HG03378 (cell line): ENCODE measurements at regions not wholly inside any gene's neighbourhood (a gene's known extent, or its start where the extent isn't known, plus 50 kb on each side); places are given as distances from the start of the nearest gene placed in this dataset.
"Not testable (repeated sequence)": the region's sequence is repeated elsewhere in the genome, so short reads cannot be mapped to it uniquely, and the experiment has no call there.

Source experiments
- ATAC-seq: cut with Tn5 transposase; IDR thresholded peaks from one replicate; pipeline ENCODE4 v1.9.1; 2021; ENCODE audit warnings: mild to moderate bottlenecking, moderate library complexity; ENCODE audit not compliant: unreplicated experiment

DNA sequence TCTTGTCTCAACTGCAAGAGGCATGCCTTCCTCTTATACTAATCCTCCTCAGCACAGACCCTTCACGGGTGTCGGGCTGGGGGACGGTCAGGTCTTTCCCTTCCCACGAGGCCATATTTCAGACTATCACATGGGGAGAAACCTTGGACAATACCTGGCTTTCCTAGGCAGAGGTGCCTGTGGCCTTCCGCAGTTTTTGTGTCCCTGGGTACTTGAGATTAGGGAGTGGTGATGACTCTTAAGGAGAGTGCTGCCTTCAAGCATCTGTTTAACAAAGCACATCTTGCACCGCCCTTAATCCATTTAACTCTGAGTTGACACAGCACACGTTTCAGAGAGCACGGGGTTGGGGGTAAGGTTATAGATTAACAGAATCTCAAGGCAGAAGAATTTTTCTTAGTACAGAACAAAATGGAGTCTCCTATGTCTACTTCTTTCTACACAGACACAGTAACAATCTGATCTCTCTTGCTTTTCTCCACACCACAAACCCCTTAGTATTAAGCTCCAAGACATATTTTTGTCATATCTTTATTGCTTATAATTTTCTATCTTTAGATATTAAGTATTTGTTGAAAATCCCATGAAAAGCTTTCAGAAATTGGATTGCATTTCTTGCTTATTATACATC is 72.8 kb upstream of the LPCAT1 start:
- not testable (repeated sequence) for ATAC-seq

DNA sequence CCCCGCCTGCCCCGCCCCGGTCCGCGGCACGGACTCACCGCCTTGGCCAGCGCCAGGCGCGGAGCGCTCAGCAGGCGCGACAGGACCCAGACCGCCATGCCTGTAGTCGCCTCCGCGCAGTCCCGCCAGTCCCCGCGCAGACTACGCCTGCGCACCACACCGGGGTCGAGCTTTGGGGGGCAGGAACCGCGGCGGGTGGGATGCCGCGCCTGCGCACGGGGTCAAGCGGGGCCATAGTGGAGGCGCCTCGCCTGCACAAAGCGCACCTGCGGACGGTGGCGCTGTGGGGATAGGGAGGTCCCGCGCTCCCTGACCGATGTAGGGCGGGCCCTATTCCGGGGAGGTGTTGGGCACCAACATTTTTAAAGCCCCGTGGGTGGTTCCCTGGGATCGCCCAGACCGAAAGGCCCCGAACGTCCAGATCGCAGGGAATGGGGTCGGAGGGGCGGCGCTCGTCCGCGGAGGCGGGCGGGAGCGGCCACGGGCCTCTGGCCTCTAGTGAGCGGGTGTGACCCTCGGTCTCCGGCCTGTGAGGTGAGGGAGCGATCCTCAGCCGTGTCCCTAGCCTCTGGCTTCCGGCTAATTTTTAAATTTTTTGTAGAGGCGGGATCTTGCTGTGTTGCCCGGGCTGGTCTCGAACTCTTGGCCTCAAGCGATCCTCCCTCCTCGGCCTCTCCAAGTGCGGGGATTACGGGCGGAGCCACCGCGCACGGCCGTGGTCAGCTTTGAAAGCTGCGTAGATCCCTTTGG is 70.8 kb upstream of the LPCAT1 start:
- ATAC-seq: peak; percentile 80

DNA sequence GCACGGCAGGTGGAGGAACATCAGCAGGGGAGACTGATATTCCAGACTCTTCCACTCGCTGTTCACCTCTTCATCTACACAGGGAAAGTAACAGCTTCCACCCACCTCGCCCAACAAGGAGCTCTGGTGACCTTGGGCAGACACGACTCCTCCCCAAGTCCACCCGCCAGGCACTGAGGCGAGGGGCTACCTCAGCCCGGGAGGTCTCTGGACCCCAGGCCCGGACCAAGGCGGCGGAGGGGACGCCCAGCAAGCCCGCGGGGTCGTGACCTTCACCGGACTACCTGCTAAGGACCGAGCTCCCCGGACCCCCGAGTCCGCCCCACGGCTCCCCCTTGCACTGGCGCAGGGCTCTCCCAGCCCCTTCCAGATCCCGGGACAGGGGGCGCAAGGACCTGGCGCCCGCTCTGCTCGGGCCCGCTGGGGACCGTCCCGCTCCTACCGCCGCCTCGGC is 70.2 kb upstream of the LPCAT1 start:
- no peak for ATAC-seq

DNA sequence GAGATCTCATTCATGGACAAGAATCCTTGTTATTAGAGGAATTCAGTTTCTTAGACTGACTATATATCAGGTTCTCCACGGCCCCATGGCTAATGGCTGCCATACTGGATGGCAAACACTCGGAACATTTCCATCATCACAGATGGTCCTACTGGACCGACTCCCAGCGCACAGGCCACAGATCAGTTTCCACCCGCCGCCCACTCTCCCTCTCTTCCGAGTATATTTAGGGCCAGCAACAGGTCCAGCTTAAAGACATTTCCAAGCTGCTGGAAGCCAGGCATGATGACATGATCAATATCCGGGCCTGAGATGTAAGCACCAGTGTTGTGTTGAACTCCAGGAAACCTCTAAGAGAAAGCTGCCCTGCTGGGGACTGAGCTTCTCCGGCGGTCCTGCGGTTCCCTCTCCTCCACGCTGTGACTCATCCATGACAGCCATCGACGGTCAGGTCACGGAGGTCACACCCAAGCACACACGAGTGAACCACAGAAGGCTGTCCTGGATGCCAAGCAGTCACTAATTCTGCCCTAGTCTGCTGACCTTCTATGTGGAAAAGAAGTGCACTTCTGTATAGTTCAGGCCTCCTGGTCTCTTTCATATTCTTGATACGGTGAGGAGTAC is 64.4 kb upstream of the LPCAT1 start:
- not testable (repeated sequence) for ATAC-seq

DNA sequence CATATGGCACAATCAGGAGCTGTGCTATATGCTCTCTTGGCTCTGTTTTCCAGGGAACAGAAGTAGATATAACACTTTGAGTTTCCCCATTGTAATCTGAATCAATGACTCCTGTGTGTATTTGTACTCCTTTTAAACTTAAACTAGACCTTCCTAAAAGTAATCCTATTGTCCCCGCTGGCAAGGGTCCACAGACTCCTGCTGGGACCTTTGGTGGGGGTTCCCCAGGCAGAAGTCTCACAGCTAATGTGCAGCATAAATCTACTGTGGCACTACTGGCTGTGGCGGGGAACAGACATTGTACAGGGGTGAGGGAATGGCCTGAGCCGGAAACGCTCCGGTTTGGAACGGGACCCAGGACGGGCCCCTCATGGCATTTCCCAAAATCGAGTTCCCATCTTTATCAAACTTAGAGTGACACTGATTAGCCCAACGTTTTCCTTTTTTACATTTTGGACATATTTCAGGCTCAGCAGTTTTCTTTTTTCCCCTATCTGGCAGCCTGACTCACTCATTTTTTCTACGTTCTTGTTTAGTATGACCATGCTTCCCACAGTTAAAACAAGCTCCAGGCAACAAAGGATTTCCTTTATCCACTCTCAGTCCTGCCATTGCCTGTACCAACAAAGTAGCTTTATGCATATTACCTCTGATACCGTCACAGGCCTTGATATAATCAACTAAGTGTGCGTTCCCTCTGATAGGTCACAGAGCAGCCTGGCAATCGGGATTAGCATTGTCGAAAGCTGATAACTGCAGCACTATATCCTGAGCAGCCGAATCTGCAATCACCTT is 59.5 kb upstream of the LPCAT1 start:
- not testable (repeated sequence) for ATAC-seq

DNA sequence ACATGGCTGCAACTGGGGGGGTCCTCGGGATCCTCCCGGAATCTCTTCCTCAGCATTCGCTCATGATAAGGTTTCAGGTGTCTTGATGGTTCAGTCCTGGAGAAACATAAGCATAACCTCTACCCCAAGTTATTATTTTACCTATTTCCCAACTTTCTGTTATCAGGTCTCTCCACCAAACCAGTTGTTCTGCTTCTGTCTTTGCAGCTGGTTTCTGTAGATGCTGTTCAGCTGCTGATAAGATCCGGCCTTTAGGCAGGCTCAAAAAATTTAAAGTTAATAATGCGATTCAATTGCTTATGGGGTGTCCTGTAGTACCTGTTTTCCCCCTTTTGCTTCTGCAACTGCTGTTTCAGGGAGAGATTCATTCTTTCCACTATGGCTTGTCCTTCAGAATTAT is 55.6 kb upstream of the LPCAT1 start:
- ATAC-seq: not testable (repeated sequence)

DNA sequence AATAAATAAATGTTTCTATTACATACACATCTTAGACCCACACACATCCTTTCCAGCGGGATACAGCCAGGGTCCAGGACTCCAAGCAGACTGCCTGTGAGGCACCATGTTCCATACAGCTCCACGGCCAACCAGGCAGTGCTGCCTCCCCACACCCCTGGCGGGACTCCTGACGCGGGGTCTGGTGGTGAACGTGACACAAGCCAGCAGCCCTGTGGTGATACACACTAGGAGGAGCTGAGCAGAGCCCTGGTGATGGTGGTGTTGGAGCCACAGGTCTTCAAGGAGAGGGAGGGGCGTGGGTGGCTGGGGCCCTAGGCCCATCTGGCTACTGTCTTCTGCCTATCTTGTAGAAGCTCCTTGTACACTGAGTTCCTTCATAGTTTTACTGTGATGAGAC is 53.1 kb upstream of the LPCAT1 start:
- not testable (repeated sequence) for ATAC-seq

DNA sequence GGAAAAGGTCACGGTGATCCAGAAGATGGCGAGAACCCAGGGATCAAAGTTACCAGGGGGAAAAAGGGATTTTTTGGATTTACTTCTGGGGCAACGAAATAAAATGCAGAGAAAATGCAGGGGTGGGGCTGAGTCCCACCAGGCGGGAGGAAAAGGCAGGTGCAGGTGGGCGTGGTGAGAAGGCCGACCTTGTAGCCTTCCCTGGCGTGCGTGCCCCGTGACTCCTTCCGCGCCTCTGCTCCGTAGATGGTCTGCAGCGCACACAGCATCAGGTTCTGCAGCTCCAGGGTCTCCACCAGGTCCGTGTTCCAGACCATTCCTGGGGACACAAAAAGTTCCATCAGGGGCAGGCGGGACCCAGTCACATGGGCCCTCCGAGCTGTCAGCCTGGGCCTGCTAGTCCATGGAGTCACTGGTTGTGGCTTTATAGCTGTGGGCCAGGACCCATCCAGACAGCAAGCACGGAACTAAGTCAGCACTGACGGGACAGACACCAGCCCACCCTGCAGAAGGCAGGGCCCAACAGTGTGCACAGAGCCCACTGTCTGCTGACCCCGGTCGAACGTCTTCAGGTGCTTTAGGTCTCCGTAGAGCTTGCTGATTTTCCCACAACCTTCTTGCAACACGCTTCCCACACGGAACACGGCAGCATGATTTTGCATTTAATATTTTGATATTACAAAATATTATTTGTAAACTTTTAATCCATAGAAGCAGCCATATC is 52.4 kb upstream of the LPCAT1 start:
- ATAC-seq: not testable (repeated sequence)

DNA sequence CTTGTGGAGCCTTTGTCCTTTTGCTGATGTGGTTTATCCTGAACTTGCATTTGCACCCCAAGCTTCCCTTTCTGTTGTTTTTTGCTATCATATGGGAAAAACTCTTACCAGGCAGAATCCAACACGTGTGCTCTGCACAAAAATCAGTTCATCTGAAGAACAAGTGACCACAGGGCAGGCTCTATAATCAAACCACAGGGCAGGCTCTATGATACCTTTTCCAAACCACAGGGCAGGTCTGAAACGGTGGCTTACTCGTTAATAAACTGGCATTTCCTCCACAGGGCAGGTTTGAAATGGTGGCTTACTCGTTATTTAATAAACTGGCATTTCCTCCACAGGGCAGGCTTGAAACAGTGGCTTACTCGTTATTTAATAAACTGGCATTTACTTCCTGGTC is 51.7 kb upstream of the LPCAT1 start:
- ATAC-seq: not testable (repeated sequence)

DNA sequence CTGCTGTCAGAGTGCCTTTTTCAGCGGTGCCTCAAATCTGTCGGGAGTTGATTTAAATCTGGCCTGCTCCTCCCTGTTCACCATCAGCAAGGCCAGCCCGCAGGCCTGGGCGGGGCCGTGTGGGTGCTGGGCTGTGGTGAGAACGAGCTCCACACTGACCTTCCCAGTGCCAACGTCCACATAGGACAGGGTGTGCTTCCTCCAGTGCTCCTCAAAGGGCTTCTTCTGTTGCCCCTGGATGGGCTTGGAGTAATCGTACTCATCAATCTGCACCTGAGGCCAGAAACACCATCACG is 50.2 kb upstream of the LPCAT1 start:
- ATAC-seq: not testable (repeated sequence)

DNA sequence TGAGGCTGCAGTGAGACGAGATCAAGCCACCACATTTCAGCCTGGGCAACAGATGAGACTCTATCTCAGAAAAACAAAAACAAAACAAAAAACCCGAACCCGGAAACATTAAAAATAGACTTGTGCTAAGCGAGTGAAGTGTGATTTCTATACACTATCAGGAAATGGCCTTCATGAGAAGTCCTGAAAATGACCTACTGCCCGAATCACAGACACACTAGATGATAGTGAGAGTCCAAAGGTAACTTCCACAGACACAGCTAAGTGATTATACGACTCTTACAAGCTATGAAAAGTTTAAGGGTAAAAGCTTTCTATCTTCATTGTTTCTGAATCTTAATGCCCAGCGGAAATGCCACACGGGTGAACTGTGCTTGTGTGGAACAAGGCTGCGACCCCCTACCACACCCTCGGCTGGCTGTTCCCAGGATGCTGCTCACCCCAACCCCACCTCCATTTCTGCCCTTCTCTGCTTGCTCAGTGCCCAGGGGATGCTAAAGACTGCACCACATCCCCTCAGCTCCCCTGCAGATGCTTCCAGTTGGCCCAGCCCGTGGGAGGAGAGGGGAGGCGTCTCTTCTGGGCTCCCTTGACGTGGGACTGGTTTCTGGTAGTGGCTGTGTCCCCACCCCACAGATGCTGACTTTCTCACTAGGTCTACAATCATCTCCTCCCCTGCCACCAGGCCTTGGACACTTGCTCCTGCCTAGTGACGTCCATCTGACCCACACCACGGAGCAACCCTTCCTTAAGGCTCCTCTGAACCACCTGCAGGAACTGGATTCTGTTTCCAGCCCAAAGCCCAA is 49.7 kb upstream of the LPCAT1 start:
- not testable (repeated sequence) for ATAC-seq
